LHCN-M2 (cell line): ENCODE measurements at regions not wholly inside any gene's neighbourhood (a gene's known extent, or its start where the extent isn't known, plus 50 kb on each side); places are given as distances from the start of the nearest gene placed in this dataset.
A peak's percentile ranks its signal among the peaks of the same experiment; 100 is the strongest.
"Not testable (repeated sequence)": the region's sequence is repeated elsewhere in the genome, so short reads cannot be mapped to it uniquely, and the experiment has no call there.

ENCODE experiments used
- DNase-seq: peaks from one replicate; pipeline ENCODE4 v3.0.0-alpha.2; 2012; ENCODE audit warnings: low read depth

- not testable (repeated sequence) for DNase-seq
Observed at GRCh38 chr2:111422562-111422961, 301.8 kb downstream of the BCL2L11 start.

- not testable (repeated sequence) for DNase-seq
Observed at GRCh38 chr2:111423184-111423583, 302.5 kb downstream of the BCL2L11 start.

- not testable (repeated sequence) for DNase-seq
Observed at GRCh38 chr2:111424176-111424575, 303.5 kb downstream of the BCL2L11 start.

- not testable (repeated sequence) for DNase-seq
Observed at GRCh38 chr2:111424851-111425309, 304.2 kb downstream of the BCL2L11 start.

GRCh38 chr2:111425789-111426201 lies 305.1 kb downstream of the BCL2L11 start:
- DNase-seq = not testable (repeated sequence)

- not testable (repeated sequence) for DNase-seq
Observed at GRCh38 chr2:111427346-111427745, 306.6 kb downstream of the BCL2L11 start.

GRCh38 chr2:111428915-111429314 lies 308.2 kb downstream of the BCL2L11 start:
- DNase-seq = not testable (repeated sequence)

GRCh38 chr2:111429353-111429752 lies 308.6 kb downstream of the BCL2L11 start:
- not testable (repeated sequence) for DNase-seq

GRCh38 chr2:111430817-111431661 lies 310.3 kb downstream of the BCL2L11 start:
- DNase-seq = not testable (repeated sequence)

- not testable (repeated sequence) for DNase-seq
Observed at GRCh38 chr2:111432423-111432822, 311.7 kb downstream of the BCL2L11 start.

- not testable (repeated sequence) for DNase-seq
Observed at GRCh38 chr2:111432916-111433499, 312.3 kb downstream of the BCL2L11 start.

- DNase-seq = peak; percentile 22
Observed at GRCh38 chr2:111433892-111434607, 313.3 kb downstream of the BCL2L11 start.

GRCh38 chr2:111434608-111434939 lies 313.9 kb downstream of the BCL2L11 start:
- not testable (repeated sequence) for DNase-seq

GRCh38 chr2:111435553-111436310 lies 315.0 kb downstream of the BCL2L11 start:
- not testable (repeated sequence) for DNase-seq

- DNase-seq = not testable (repeated sequence)
Observed at GRCh38 chr2:111436411-111436810, 315.7 kb downstream of the BCL2L11 start.

GRCh38 chr2:111437288-111437990 lies 316.7 kb downstream of the BCL2L11 start:
- not testable (repeated sequence) for DNase-seq

GRCh38 chr2:111438161-111438560 lies 317.4 kb downstream of the BCL2L11 start:
- not testable (repeated sequence) for DNase-seq

- not testable (repeated sequence) for DNase-seq
Observed at GRCh38 chr2:111439237-111439636, 318.5 kb downstream of the BCL2L11 start.

GRCh38 chr2:111441614-111442013 lies 320.9 kb downstream of the BCL2L11 start:
- DNase-seq = not testable (repeated sequence)

- DNase-seq = not testable (repeated sequence)
Observed at GRCh38 chr2:111442767-111443454, 322.2 kb downstream of the BCL2L11 start.
